ENCODE measurements at regions not wholly inside any gene's neighbourhood (a gene's known extent, or its start where the extent isn't known, plus 50 kb on each side); places are given as distances from the start of the nearest gene placed in this dataset.
"Not testable (repeated sequence)": the region's sequence is repeated elsewhere in the genome, so short reads cannot be mapped to it uniquely, and the experiment has no call there.

DNA sequence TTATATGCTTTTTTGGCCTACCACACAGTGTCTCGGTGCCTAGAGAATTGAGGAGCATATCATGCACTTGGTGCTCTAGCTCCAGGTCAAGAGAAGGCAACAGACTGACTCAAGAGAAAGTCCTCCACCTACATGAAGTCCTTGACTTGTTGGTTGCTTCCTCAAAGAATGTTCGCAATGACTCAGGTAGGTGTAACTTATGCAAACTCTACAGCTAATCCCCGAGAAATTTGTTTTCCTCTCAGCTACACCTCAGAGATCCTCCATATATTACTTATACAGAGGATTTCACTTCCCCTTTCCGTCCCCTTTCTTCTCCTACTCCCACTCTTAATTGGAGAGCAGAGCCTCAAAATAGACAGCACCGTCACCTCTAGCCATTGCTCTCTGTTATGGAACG is 1013.1 kb downstream of the KCNMA1 start:
- Histone ChIP-seq H3K36me3 (ENCODE audit: insufficient read depth) (no peaks in the 10 kb centered on the region), H3K4me3 (IDR thresholded peaks at IDR 0.05; ENCODE audit: insufficient read depth, low read depth, low read length) (no peak overlapping the region), H3K4me1 (ENCODE audit: low read depth, poor library complexity, severe bottlenecking) (no peaks in the 10 kb centered on the region), H3K9ac (no peak overlapping the region), H3K79me2 (ENCODE audit: insufficient read depth, low read depth) (no peaks in the 10 kb centered on the region), H3K4me2 (no peak overlapping the region), H4K20me1 (ENCODE audit: insufficient read depth) (no peaks in the 10 kb centered on the region), H3K27ac (no peak overlapping the region), H2AFZ (ENCODE audit: low read depth) (no peak overlapping the region), H3K27me3 (ENCODE audit: insufficient read depth, low read depth) (no peaks in the 10 kb centered on the region)
- no peak for TF ChIP-seq CTCF (conservative IDR thresholded peaks at IDR 0.05; ENCODE audit: low read depth, low read length)

- Histone ChIP-seq H3K27me3 (ENCODE audit: insufficient read depth, low read depth) (no peaks in the 10 kb centered on the region), H3K27ac (no peak overlapping the region), H3K79me2 (ENCODE audit: insufficient read depth, low read depth) (no peaks in the 10 kb centered on the region)
Observed at GRCh38 chr10:76621886-76622620, 1015.6 kb downstream of the KCNMA1 start.

GRCh38 chr10:76618641-76619040 is 1019.0 kb downstream of the KCNMA1 start:
- H3K79me2 ChIP-seq (ENCODE audit: insufficient read depth, low read depth) = no peaks in the 10 kb centered on the region
- H3K27ac ChIP-seq = no peak overlapping the region
- H3K4me2 ChIP-seq = no peak overlapping the region
- H2AFZ ChIP-seq (ENCODE audit: low read depth) = no peak overlapping the region
- no peaks in the 10 kb centered on the region for H4K20me1 ChIP-seq (ENCODE audit: insufficient read depth)
- H3K4me3 ChIP-seq (IDR thresholded peaks at IDR 0.05; ENCODE audit: insufficient read depth, low read depth, low read length) = no peak overlapping the region
- no peaks in the 10 kb centered on the region for H3K27me3 ChIP-seq (ENCODE audit: insufficient read depth, low read depth)
- no peaks in the 10 kb centered on the region for H3K36me3 ChIP-seq (ENCODE audit: insufficient read depth)
- H3K9ac ChIP-seq = no peak overlapping the region
- TF ChIP-seq CTCF (conservative IDR thresholded peaks at IDR 0.05; ENCODE audit: low read depth, low read length) = no peak
- no peaks in the 10 kb centered on the region for H3K4me1 ChIP-seq (ENCODE audit: low read depth, poor library complexity, severe bottlenecking)

More at GRCh38 chr10:76621886-76622620, 1015.6 kb downstream of the KCNMA1 start:
- H3K4me1 ChIP-seq (ENCODE audit: low read depth, poor library complexity, severe bottlenecking) = no peaks in the 10 kb centered on the region
- H3K4me3 ChIP-seq (IDR thresholded peaks at IDR 0.05; ENCODE audit: insufficient read depth, low read depth, low read length) = no peak overlapping the region
- H3K9ac ChIP-seq = no peak overlapping the region
- TF ChIP-seq CTCF (conservative IDR thresholded peaks at IDR 0.05; ENCODE audit: low read depth, low read length) = no peak
- H3K4me2 ChIP-seq = no peak overlapping the region
- H4K20me1 ChIP-seq (ENCODE audit: insufficient read depth) = no peaks in the 10 kb centered on the region
- no peaks in the 10 kb centered on the region for H3K36me3 ChIP-seq (ENCODE audit: insufficient read depth)
- H2AFZ ChIP-seq (ENCODE audit: low read depth) = no peak overlapping the region

DNA sequence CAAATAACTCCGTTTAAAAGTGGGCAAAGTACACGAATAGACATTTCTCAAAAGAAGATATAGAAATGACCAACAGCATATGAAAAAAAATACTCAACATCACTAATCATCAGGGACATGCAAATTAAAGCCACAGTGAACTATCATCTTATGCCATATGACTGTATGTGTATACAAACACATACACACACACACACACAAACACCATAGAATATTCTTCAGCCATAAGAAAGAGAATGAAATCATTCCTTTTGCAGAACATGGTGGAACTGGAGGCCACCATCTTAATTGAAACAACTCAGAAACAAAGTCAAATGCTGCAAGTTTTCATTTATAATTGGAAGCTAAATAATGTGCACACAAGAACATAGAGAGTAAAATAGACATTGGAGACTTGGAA is 1019.4 kb downstream of the KCNMA1 start:
- Histone ChIP-seq H3K36me3 (ENCODE audit: insufficient read depth) (no peaks in the 10 kb centered on the region), H3K4me1 (ENCODE audit: low read depth, poor library complexity, severe bottlenecking) (no peaks in the 10 kb centered on the region), H2AFZ (ENCODE audit: low read depth) (no peak overlapping the region), H3K4me2 (no peak overlapping the region), H4K20me1 (ENCODE audit: insufficient read depth) (no peaks in the 10 kb centered on the region), H3K27ac (no peak overlapping the region), H3K79me2 (ENCODE audit: insufficient read depth, low read depth) (no peaks in the 10 kb centered on the region), H3K4me3 (IDR thresholded peaks at IDR 0.05; ENCODE audit: insufficient read depth, low read depth, low read length) (no peak overlapping the region), H3K27me3 (ENCODE audit: insufficient read depth, low read depth) (no peaks in the 10 kb centered on the region), H3K9ac (no peak overlapping the region)
- TF ChIP-seq CTCF (conservative IDR thresholded peaks at IDR 0.05; ENCODE audit: low read depth, low read length) = no peak

DNA sequence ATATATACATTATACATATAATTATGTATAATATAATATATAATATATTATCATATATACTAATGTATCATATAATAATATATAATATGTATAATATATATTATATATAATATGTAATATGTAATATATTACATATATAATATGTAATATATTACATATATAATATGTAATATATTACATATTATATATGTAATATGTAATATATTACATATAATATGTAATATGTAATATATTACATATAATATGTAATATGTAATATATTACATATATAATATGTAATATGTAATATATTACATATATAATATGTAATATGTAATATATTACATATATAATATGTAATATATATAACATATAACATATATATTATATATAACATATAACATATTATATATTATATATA is 1020.9 kb downstream of the KCNMA1 start:
- not testable (repeated sequence) for H3K4me3 ChIP-seq (IDR thresholded peaks at IDR 0.05; ENCODE audit: insufficient read depth, low read depth, low read length); H3K4me1 ChIP-seq (ENCODE audit: low read depth, poor library complexity, severe bottlenecking); H3K27ac ChIP-seq; H3K79me2 ChIP-seq (ENCODE audit: insufficient read depth, low read depth); H3K36me3 ChIP-seq (ENCODE audit: insufficient read depth); H3K4me2 ChIP-seq; H3K27me3 ChIP-seq (ENCODE audit: insufficient read depth, low read depth); H2AFZ ChIP-seq (ENCODE audit: low read depth); H3K9ac ChIP-seq; H4K20me1 ChIP-seq (ENCODE audit: insufficient read depth)

Measured in KMS-11 (cell line).